GM21360 (cell line): ENCODE measurements at regions not wholly inside any gene's neighbourhood (a gene's known extent, or its start where the extent isn't known, plus 50 kb on each side); places are given as distances from the start of the nearest gene placed in this dataset.
"Not testable (repeated sequence)": the region's sequence is repeated elsewhere in the genome, so short reads cannot be mapped to it uniquely, and the experiment has no call there.

Experiments used
- ATAC-seq: cut with Tn5 transposase; IDR thresholded peaks from one replicate; pipeline ENCODE4 v1.9.1; 2021; ENCODE audit warnings: mild to moderate bottlenecking, moderate library complexity; ENCODE audit not compliant: unreplicated experiment

GRCh38 chr6:19705606-19706005, 131.6 kb upstream of the ID4 start:
- no peak for ATAC-seq

GRCh38 chr6:19712012-19712688, 125.0 kb upstream of the ID4 start:
- no peak for ATAC-seq

GRCh38 chr6:19712998-19713397, 124.2 kb upstream of the ID4 start:
- no peak for ATAC-seq

- ATAC-seq = no peak
Measured at GRCh38 chr6:19713411-19713810, 123.8 kb upstream of the ID4 start.

GRCh38 chr6:19713984-19714383, 123.2 kb upstream of the ID4 start:
- no peak for ATAC-seq

GRCh38 chr6:19714434-19715166, 122.6 kb upstream of the ID4 start:
- ATAC-seq = no peak

GRCh38 chr6:19715167-19715551, 122.0 kb upstream of the ID4 start:
- no peak for ATAC-seq

- no peak for ATAC-seq
Measured at GRCh38 chr6:19719691-19720128, 117.5 kb upstream of the ID4 start.

GRCh38 chr6:19721766-19722377, 115.3 kb upstream of the ID4 start:
- ATAC-seq = no peak

- ATAC-seq = no peak
Measured at GRCh38 chr6:19722999-19723398, 114.2 kb upstream of the ID4 start.

- ATAC-seq = no peak
Measured at GRCh38 chr6:19723545-19723944, 113.6 kb upstream of the ID4 start.

GRCh38 chr6:19725436-19725835, 111.7 kb upstream of the ID4 start:
- ATAC-seq = not testable (repeated sequence)

GRCh38 chr6:19731282-19731681, 105.9 kb upstream of the ID4 start:
- ATAC-seq = no peak

GRCh38 chr6:19734061-19734460, 103.1 kb upstream of the ID4 start:
- no peak for ATAC-seq

- ATAC-seq = no peak
Measured at GRCh38 chr6:19734519-19734918, 102.7 kb upstream of the ID4 start.

- no peak for ATAC-seq
Measured at GRCh38 chr6:19736066-19736465, 101.1 kb upstream of the ID4 start.

- ATAC-seq = no peak
Measured at GRCh38 chr6:19738010-19738409, 99.2 kb upstream of the ID4 start.

GRCh38 chr6:19749722-19750121, 87.4 kb upstream of the ID4 start:
- no peak for ATAC-seq

- ATAC-seq = no peak
Measured at GRCh38 chr6:19752746-19753145, 84.4 kb upstream of the ID4 start.

GRCh38 chr6:19753826-19754225, 83.3 kb upstream of the ID4 start:
- no peak for ATAC-seq

- no peak for ATAC-seq
Measured at GRCh38 chr6:19754686-19755085, 82.5 kb upstream of the ID4 start.

- ATAC-seq = no peak
Measured at GRCh38 chr6:19755181-19755580, 82.0 kb upstream of the ID4 start.
